PC-9 (cell line): ENCODE measurements at regions not wholly inside any gene's neighbourhood (a gene's known extent, or its start where the extent isn't known, plus 50 kb on each side); places are given as distances from the start of the nearest gene placed in this dataset.

Experiments used
- BruUV-seq: library from RNA; stranded (reverse); fragments of 400-500 nt; replicated peaks from 2 replicates; lab custom pipeline; 2021; lab: Mats Ljungman, UMichigan
- CTCF ChIA-PET: fragments of 300-600 bp; sonication (Branson Sonifier 250); formaldehyde crosslinking; loops from one replicate; lab custom pipeline; 2022; ENCODE audit warnings: antibody characterized with exemption; lab: Charles Lee
- POLR2A ChIA-PET: fragments of 300-600 bp; sonication (Branson Sonifier 250); formaldehyde crosslinking; loops from one replicate; lab custom pipeline; 2022; ENCODE audit warnings: antibody characterized with exemption; ENCODE audit not compliant: unreplicated experiment; lab: Charles Lee
- DNase-seq, 2 experiments: peaks; one replicate each; pipeline versions ENCODE4 v3.0.0 to v3.0.0-alpha.2; 2015 to 2022; ENCODE audit warnings: mixed read lengths in 1 of 2
- H2AFZ ChIP-seq: fragments of 200-600 bp; sonication (generic); 2 replicates; pipeline ENCODE4 v1.8.1; 2017; ENCODE audit warnings: antibody characterized with exemption
- H3F3A ChIP-seq: fragments of 200-600 bp; sonication (generic); 2 replicates; pipeline ENCODE4 v1.8.1; 2017; ENCODE audit warnings: antibody characterized with exemption, mild to moderate bottlenecking, low read depth; ENCODE audit not compliant: insufficient read depth
- H3K27ac ChIP-seq: fragments of 200-600 bp; sonication (generic); 2 replicates; pipeline ENCODE4 v1.6.1; 2016; ENCODE audit warnings: mixed run types
- H3K27me3 ChIP-seq: fragments of 200-600 bp; sonication (generic); 2 replicates; pipeline ENCODE4 v1.6.1; 2016; ENCODE audit warnings: low read depth, mixed run types; ENCODE audit not compliant: insufficient read depth
- H3K36me3 ChIP-seq: fragments of 200-600 bp; sonication (generic); 2 replicates; pipeline ENCODE4 v1.6.1; 2016; ENCODE audit warnings: low read depth, mixed run types
- H3K4me1 ChIP-seq: fragments of 200-600 bp; sonication (generic); replicated peaks from 2 replicates; pipeline ENCODE4 v1.6.1; 2016; ENCODE audit warnings: mixed run types; ENCODE audit not compliant: insufficient read depth
- H3K4me2 ChIP-seq: fragments of 200-600 bp; sonication (generic); 2 replicates; pipeline ENCODE4 v1.6.1; 2017; ENCODE audit warnings: mixed run types
- H3K4me3 ChIP-seq: fragments of 200-600 bp; sonication (generic); 2 replicates; pipeline ENCODE4 v1.6.1; 2016; ENCODE audit warnings: mixed run types
- H3K79me2 ChIP-seq: fragments of 200-600 bp; sonication (generic); 2 replicates; pipeline ENCODE4 v1.6.1; 2017; ENCODE audit warnings: low read depth, mixed run types
- H3K9me2 ChIP-seq: fragments of 200-600 bp; sonication (generic); 2 replicates; pipeline ENCODE4 v1.8.1; 2017; ENCODE audit warnings: mild to moderate bottlenecking; ENCODE audit not compliant: insufficient read depth
- H3K9me3 ChIP-seq: fragments of 200-600 bp; sonication (generic); 2 replicates; pipeline ENCODE4 v1.8.1; 2016; ENCODE audit warnings: low read depth; ENCODE audit not compliant: insufficient read depth
- H4K20me1 ChIP-seq: fragments of 200-600 bp; sonication (generic); 2 replicates; pipeline ENCODE4 v1.8.1; 2017; ENCODE audit not compliant: insufficient read depth
- EZH2 ChIP-seq: fragments of 200-600 bp; sonication (generic); IDR thresholded peaks from 2 replicates; pipeline ENCODE4 v1.8.0; 2017; ENCODE audit warnings: antibody characterized with exemption, low read depth
- intact Hi-C: fragments of 100-400 bp; cut with micrococcal nuclease; formaldehyde crosslinking; loops from one replicate; pipeline ENCODE4 v1.10.0; 2022; ENCODE audit not compliant: unreplicated experiment
- TF ChIP-seq, protein P1 (sequence below): fragments of 200-600 bp; sonication (generic); conservative IDR thresholded peaks from 2 replicates; pipeline ENCODE4 v1.6.1; 2017; ENCODE audit warnings: mixed run types, antibody characterized with exemption, mild to moderate bottlenecking, moderate library complexity

DNA sequence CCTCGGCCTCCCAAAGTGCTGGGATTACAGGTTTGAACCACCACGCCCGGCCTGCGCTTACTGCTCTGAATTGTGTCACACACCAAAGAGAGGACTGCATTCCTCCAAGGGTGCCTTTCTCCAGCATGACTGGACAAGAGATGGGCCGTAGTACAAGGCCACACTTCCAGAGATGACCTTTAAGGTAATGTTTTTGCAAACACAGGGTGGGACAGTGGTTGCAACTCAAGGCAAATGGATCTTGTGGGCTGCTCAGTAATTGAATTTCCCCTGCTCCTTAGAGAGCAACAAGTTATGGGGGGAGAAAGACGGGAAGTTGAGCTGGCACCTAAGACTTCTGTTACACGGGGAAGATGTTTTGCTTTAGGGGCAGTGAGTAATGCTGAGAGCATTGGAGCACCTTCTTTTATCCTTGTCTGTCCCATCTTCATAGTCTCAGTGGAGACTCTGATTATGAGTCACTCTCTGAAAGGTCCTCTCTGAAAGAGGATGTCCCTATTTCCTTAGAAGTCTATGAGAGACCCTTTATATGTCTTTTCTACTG, 66.3 kb downstream of the C11orf91 start:
- Histone ChIP-seq H3K4me1 (peaks cover 49% of the 10 kb centered on the region), H3K79me2 (no peaks in the 10 kb centered on the region), H2AFZ (0 out of 2 replicates have a peak overlapping the region, but pooled peaks have one; percentile 1), H3K9me3 (0 out of 2 replicates have a peak, but pooled peaks cover 4% of the 10 kb centered on the region), H3K9me2 (no peaks in the 10 kb centered on the region), H3K27ac (peak overlapping the region; percentile 99), H3K36me3 (0 out of 2 replicates have a peak, but pooled peaks cover 4% of the 10 kb centered on the region), H3K4me3 (peak overlapping the region; percentile 4; the same call in 1 of the 2 replicates), H3K4me2 (peak overlapping the region; percentile 66), H4K20me1 (no peaks in the 10 kb centered on the region), H3F3A (peaks cover 47% of the 10 kb centered on the region), H3K27me3 (no peaks in the 10 kb centered on the region)
- CTCF ChIA-PET: interaction anchor here (0.9 to 1.0 kb wide), 2 partner anchors 58 to 102 kb away, joined by 3 to 4 read pairs; partner anchors contain the start of gene CD59
- no TSS peak for BruUV-seq
- intact Hi-C loops: loop anchor here (5.0 kb wide), 2 partner anchors 103 to 262 kb away; partner anchors contain the start of gene CD59
- POLR2A ChIA-PET: interaction anchor here (0.6 kb wide), 1 partner anchor 58 kb away, joined by 6 read pairs; no protein-coding TSS in a partner anchor
- DNase-seq: peak; percentile 71 to 89
- TF ChIP-seq, protein P1, sequence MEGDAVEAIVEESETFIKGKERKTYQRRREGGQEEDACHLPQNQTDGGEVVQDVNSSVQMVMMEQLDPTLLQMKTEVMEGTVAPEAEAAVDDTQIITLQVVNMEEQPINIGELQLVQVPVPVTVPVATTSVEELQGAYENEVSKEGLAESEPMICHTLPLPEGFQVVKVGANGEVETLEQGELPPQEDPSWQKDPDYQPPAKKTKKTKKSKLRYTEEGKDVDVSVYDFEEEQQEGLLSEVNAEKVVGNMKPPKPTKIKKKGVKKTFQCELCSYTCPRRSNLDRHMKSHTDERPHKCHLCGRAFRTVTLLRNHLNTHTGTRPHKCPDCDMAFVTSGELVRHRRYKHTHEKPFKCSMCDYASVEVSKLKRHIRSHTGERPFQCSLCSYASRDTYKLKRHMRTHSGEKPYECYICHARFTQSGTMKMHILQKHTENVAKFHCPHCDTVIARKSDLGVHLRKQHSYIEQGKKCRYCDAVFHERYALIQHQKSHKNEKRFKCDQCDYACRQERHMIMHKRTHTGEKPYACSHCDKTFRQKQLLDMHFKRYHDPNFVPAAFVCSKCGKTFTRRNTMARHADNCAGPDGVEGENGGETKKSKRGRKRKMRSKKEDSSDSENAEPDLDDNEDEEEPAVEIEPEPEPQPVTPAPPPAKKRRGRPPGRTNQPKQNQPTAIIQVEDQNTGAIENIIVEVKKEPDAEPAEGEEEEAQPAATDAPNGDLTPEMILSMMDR: no peak
- no peak for TF ChIP-seq EZH2

DNA sequence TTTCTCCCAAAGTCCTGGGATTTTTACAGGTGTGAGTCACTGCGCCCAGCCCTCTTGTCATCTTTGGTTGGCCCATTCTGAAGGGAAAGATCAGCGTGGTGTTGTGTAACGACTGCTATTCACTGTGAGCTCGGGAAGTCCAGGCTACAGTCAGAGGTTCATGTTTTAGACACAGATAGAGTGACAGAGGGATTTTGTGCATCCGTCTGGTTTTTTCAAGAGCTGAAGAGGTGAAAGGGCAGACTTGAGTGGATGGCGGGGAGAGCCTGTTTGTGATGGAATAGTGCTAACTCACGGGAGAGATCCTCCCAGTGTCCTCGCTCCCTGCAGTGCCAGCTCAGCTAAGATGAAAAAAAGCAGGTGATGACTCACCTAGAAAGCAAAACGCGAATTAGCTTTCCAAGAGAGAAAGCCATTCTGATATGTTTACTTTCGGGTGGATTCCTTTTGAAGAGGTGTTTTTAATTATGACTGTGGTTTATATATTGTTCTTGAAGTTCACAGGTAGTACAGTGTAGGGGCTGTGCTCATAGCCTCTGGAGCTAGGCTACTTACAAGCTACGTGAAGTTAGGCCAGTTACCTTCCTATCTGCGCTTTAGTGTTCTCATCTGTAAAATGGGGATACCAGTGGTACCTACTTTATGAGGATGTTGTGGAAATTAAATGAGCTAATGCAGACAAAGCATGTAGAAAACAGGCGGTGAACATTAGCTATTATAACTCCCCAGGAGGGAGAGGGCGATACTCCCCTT, 67.2 kb downstream of the C11orf91 start:
- Histone ChIP-seq H3K4me2 (peak overlapping the region; percentile 66), H3K9me3 (0 out of 2 replicates have a peak, but pooled peaks cover 4% of the 10 kb centered on the region), H3K4me3 (peak overlapping the region; percentile 4; the same call in 1 of the 2 replicates), H3K4me1 (peaks cover 49% of the 10 kb centered on the region), H3F3A (peaks cover 47% of the 10 kb centered on the region), H3K27me3 (no peaks in the 10 kb centered on the region), H2AFZ (no peak overlapping the region), H3K9me2 (no peaks in the 10 kb centered on the region), H3K79me2 (no peaks in the 10 kb centered on the region), H3K36me3 (0 out of 2 replicates have a peak, but pooled peaks cover under 1% of the 10 kb centered on the region), H3K27ac (peak overlapping the region; percentile 99), H4K20me1 (no peaks in the 10 kb centered on the region)
- CTCF ChIA-PET: interaction anchor here (0.9 to 1.0 kb wide), 3 partner anchors 59 to 103 kb away, joined by 3 to 4 read pairs (median 3); partner anchors contain the start of gene CD59
- peak; percentile 85 to 99 for DNase-seq
- TF ChIP-seq, protein P1: no peak
- TF ChIP-seq EZH2: no peak
- BruUV-seq: TSS peak; percentile 80
- POLR2A ChIA-PET: interaction anchor here (0.6 to 0.8 kb wide), 6 partner anchors 56 to 136 kb away, joined by 4 to 12 read pairs (median 6); no protein-coding TSS in a partner anchor
- intact Hi-C loops: loop anchor here (1.0 to 5.0 kb wide), 4 partner anchors 56 to 261 kb away; partner anchors contain the start of gene CD59

DNA sequence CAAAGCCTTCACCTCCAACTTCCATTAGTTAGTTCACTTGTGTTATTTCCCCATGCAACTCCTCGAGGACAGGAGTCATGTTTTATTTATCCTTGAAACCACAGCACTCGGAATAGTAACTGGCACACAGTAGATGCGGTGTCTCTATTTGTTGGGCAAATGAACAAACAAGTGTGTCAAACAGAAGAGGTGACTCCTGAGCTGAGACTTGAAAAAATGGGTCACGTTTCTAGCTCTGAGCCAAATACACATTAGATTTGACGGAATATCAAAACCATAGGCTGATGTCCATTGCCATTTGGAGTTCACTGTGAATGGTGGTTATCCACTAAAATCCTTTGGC, 68.9 kb downstream of the C11orf91 start:
- Histone ChIP-seq H3F3A (peaks cover 46% of the 10 kb centered on the region), H3K9me3 (0 out of 2 replicates have a peak, but pooled peaks cover 3% of the 10 kb centered on the region), H3K4me3 (no peak overlapping the region), H3K9me2 (no peaks in the 10 kb centered on the region), H3K36me3 (no peaks in the 10 kb centered on the region), H4K20me1 (no peaks in the 10 kb centered on the region), H3K4me1 (peaks cover 42% of the 10 kb centered on the region), H2AFZ (no peak overlapping the region), H3K79me2 (no peaks in the 10 kb centered on the region), H3K27me3 (no peaks in the 10 kb centered on the region), H3K27ac (peak overlapping the region; percentile 99), H3K4me2 (no peak overlapping the region)
- no peak for TF ChIP-seq EZH2
- TF ChIP-seq, protein P1: no peak
- BruUV-seq: no TSS peak
- ChIA-PET CTCF (no interaction called here), POLR2A (no interaction called here)
- intact Hi-C loops: loop anchor here (5.0 kb wide), 2 partner anchors 106 to 259 kb away; partner anchors contain the start of gene CD59
- no peak for DNase-seq
